A673 (cell line): ENCODE measurements at regions not wholly inside any gene's neighbourhood (a gene's known extent, or its start where the extent isn't known, plus 50 kb on each side); places are given as distances from the start of the nearest gene placed in this dataset.
"Not testable (repeated sequence)": the region's sequence is repeated elsewhere in the genome, so short reads cannot be mapped to it uniquely, and the experiment has no call there.

ENCODE experiments used
- BruUV-seq: library from RNA; stranded (reverse); fragments of 400-500 nt; replicated peaks from 2 replicates; lab custom pipeline; 2021; lab: Mats Ljungman, UMichigan
- CTCF ChIA-PET: fragments of 300-600 bp; sonication (Branson Sonifier 250); formaldehyde crosslinking; loops from one replicate; lab custom pipeline; 2022; ENCODE audit warnings: antibody characterized with exemption; lab: Charles Lee
- POLR2A ChIA-PET: fragments of 300-600 bp; sonication (Branson Sonifier 250); formaldehyde crosslinking; loops from one replicate; lab custom pipeline; 2022; ENCODE audit warnings: antibody characterized with exemption; ENCODE audit not compliant: low non-redundant PET; lab: Charles Lee
- DNase-seq: peaks from one replicate; pipeline ENCODE4 v3.0.0-alpha.2; 2015; ENCODE audit warnings: low spot score
- H3K27ac ChIP-seq: fragments of 200-600 bp; sonication (generic); 2 replicates; pipeline ENCODE4 v1.5.1; 2016; ENCODE audit warnings: mixed run types, low read depth, mild to moderate bottlenecking, mixed read lengths, antibody characterized with exemption, low read length; ENCODE audit not compliant: poor library complexity, severe bottlenecking
- H3K27me3 ChIP-seq: fragments of 200-600 bp; sonication (generic); replicated peaks from 2 replicates; pipeline ENCODE4 v1.6.1; 2017; ENCODE audit warnings: mixed run types, low read depth, mild to moderate bottlenecking, mixed read lengths, antibody characterized with exemption, low read length; ENCODE audit not compliant: insufficient read depth, poor library complexity
- H3K36me3 ChIP-seq: fragments of 200-600 bp; sonication (generic); 2 replicates; pipeline ENCODE4 v1.6.1; 2016; ENCODE audit warnings: mixed run types, mild to moderate bottlenecking, mixed read lengths, antibody characterized with exemption, low read length; ENCODE audit not compliant: insufficient read depth, poor library complexity, severe bottlenecking
- H3K4me1 ChIP-seq: fragments of 200-600 bp; sonication (generic); 2 replicates; pipeline ENCODE4 v1.6.1; 2017; ENCODE audit warnings: mixed run types, mild to moderate bottlenecking, mixed read lengths, antibody characterized with exemption, low read length; ENCODE audit not compliant: insufficient read depth, poor library complexity, severe bottlenecking
- H3K4me3 ChIP-seq: fragments of 200-600 bp; sonication (generic); 2 replicates; pipeline ENCODE4 v1.5.1; 2016; ENCODE audit warnings: low read depth, mixed run types, mild to moderate bottlenecking, mixed read lengths, low read length; ENCODE audit not compliant: poor library complexity, severe bottlenecking
- H3K9me3 ChIP-seq: fragments of 200-600 bp; sonication (generic); 2 replicates; pipeline ENCODE4 v1.6.1; 2016; ENCODE audit warnings: mixed run types, low read depth, mild to moderate bottlenecking, mixed read lengths, antibody characterized with exemption, low read length; ENCODE audit not compliant: poor library complexity, severe bottlenecking
- CTCF ChIP-seq: fragments of 300-800, 200-600 bp; sonication (generic); conservative IDR thresholded peaks from 2 replicates; pipeline ENCODE4 v1.5.1; 2017; ENCODE audit warnings: low read depth, mild to moderate bottlenecking, antibody characterized with exemption, low read length, moderate library complexity, mixed read lengths
- EZH2 ChIP-seq: fragments of 200-600 bp; sonication (generic); IDR thresholded peaks from 2 replicates; pipeline ENCODE4 v1.6.1; 2017; ENCODE audit warnings: borderline replicate concordance, low read depth, mild to moderate bottlenecking, mixed read lengths, antibody characterized with exemption, low read length; ENCODE audit not compliant: poor library complexity, severe bottlenecking
- intact Hi-C: fragments of 100-400 bp; cut with micrococcal nuclease; formaldehyde crosslinking; loops from one replicate; pipeline ENCODE4 v1.10.0; 2022; ENCODE audit not compliant: unreplicated experiment

- Histone ChIP-seq H3K27me3 (peaks cover 6% of the 10 kb centered on the region), H3K36me3 (no peaks in the 10 kb centered on the region), H3K4me1 (no peaks in the 10 kb centered on the region), H3K4me3 (no peak overlapping the region), H3K9me3 (peaks cover 5% of the 10 kb centered on the region), H3K27ac (no peak overlapping the region)
- DNase-seq: no peak
- BruUV-seq: no TSS peak
- intact Hi-C loops: no loop called here
- ChIA-PET POLR2A (no interaction called here), CTCF (no interaction called here)
- TF ChIP-seq CTCF (no peak), EZH2 (no peak)
Observed at GRCh38 chr15:79570004-79570403, 137.9 kb downstream of the MINAR1 start.

DNA sequence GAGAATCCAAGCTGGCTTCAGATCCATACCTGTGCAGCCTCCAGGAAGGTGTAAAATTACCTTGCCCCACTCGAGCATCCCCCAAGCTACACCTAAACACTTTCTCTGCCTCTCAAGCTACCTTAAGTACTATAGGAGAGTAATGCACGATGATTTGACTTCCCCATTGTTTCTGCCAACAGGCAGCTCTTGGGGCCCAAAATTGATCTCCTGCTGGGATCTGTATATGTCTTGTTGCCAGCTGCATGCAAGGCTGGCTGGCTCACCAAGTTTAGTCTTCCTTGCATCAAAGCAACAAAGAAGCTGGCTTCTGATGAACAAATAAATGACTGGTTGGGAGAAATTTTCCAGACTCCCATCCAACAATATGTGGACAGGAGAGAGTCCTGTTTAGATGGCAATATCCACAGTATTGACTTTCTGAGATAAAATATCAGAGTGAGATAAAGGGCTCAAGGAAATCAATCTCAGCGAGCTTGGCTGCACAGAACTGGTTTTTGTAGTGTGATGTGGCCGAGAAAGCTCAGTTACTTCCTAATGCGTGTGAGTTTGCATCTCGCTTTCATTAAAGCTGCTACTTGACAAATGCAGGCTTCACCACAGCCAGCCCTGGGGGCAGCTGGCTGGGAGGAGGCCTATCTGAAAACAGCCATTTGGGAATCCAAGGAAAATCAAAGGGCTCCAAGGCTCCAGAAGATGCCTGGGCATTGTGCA, 140.7 kb downstream of the MINAR1 start:
- no peaks in the 10 kb centered on the region for H3K36me3 ChIP-seq
- no peaks in the 10 kb centered on the region for H3K4me1 ChIP-seq
- TF ChIP-seq EZH2 (no peak), CTCF (no peak)
- H3K27ac ChIP-seq: no peak overlapping the region
- peaks cover 19% of the 10 kb centered on the region for H3K27me3 ChIP-seq
- CTCF ChIA-PET: no interaction called here
- H3K9me3 ChIP-seq: peaks cover 5% of the 10 kb centered on the region
- POLR2A ChIA-PET: no interaction called here
- BruUV-seq: no TSS peak
- H3K4me3 ChIP-seq: no peak overlapping the region
- no peak for DNase-seq
- intact Hi-C loops: no loop called here

DNA sequence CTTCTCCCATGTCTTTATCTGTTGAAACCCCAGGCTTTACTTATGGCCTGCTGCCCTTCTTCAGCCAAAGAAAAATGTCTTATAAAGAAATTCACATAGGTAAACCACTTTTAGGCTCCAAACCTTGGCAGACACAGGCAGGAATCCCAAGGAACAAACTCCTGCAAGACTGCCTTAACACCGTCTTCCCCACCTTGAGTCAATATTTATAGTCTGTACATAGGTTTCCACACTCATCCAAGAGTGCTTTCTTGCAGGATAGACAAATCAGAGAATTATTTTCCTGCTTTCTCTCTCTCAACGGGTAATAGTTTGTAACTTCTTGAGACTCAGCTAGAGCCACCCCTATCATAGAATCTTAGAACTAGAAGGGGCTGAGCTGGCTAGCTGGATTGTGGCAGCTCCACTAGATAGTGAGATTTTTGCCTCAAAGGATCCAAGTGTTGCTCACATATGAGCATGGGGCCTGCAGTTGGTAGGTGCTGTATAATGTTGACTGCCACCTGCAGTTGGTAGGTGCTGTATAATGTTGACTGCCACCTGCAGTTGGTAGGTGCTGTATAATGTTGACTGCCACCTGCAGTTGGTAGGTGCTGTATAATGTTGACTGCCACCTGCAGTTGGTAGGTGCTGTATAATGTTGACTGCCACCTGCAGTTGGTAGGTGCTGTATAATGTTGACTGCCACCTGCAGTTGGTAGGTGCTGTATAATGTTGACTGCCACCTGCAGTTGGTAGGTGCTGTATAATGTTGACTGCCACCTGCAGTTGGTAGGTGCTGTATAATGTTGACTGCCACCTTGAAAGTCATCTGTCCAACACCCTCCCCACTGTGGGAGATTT, 142.5 kb downstream of the MINAR1 start:
- H3K9me3 ChIP-seq, H3K36me3 ChIP-seq, CTCF ChIA-PET, intact Hi-C loops, DNase-seq, H3K4me3 ChIP-seq, H3K4me1 ChIP-seq, BruUV-seq, POLR2A ChIA-PET, H3K27ac ChIP-seq: not testable (repeated sequence)
- peaks cover 36% of the 10 kb centered on the region for H3K27me3 ChIP-seq
